Naive thymus-derived CD4-positive, alpha-beta T cell (primary cell): ENCODE measurements at regions not wholly inside any gene's neighbourhood (a gene's known extent, or its start where the extent isn't known, plus 50 kb on each side); places are given as distances from the start of the nearest gene placed in this dataset.

ENCODE experiments used
- ATAC-seq: fragments of 150-1000 bp; cut with Tn5 transposase; 2 replicates; pipeline ENCODE4 v1.10.0; 2021; ENCODE audit warnings: mild to moderate bottlenecking, moderate library complexity
- CTCF ChIA-PET: fragments of 350-600 bp; sonication (Branson Sonifier 250); formaldehyde crosslinking; loops from one replicate; lab custom pipeline; 2021; ENCODE audit warnings: antibody characterized with exemption; lab: Charles Lee
- POLR2A ChIA-PET: fragments of 350-600 bp; sonication (Branson Sonifier 250); formaldehyde crosslinking; loops from one replicate; lab custom pipeline; 2021; ENCODE audit warnings: antibody characterized with exemption, inconsistent platforms; lab: Charles Lee
- DNase-seq, 9 donors: peaks; one replicate each; pipeline versions ENCODE4 v3.0.0 to v3.0.0-alpha.2; 2020 to 2022; ENCODE audit warnings: mixed read lengths in 1 of 9
- H3K27ac ChIP-seq: one replicate; pipeline ENCODE4 v1.7.0; 2013; ENCODE audit warnings: mild to moderate bottlenecking, low read depth, low read length, moderate library complexity
- H3K27me3 ChIP-seq, 2 donors: one replicate each; pipeline ENCODE4 v1.7.0; 2013; ENCODE audit warnings: low read length in 2 of 2, mild to moderate bottlenecking in 2 of 2, moderate library complexity in 2 of 2; ENCODE audit not compliant: control insufficient read depth in 2 of 2, insufficient read depth in 2 of 2
- H3K36me3 ChIP-seq, 3 experiments: 1 replicate in 2 of 3; 2 replicates in 1 of 3; pipeline ENCODE4 v1.7.0; 2013; ENCODE audit warnings: low read length in 3 of 3, mild to moderate bottlenecking in 3 of 3, moderate library complexity in 1 of 3; ENCODE audit not compliant: insufficient read depth in 3 of 3, control insufficient read depth in 2 of 3
- H3K4me1 ChIP-seq, 2 donors: one replicate each; pipeline ENCODE4 v1.7.0; 2013; ENCODE audit warnings: low read length in 2 of 2, mild to moderate bottlenecking in 2 of 2, moderate library complexity in 1 of 2; ENCODE audit not compliant: control insufficient read depth in 2 of 2, insufficient read depth in 2 of 2
- H3K4me3 ChIP-seq: 2 replicates; pipeline ENCODE4 v1.7.0; 2013; ENCODE audit warnings: mild to moderate bottlenecking, low read length
- H3K9me3 ChIP-seq, 3 experiments: 1 replicate in 2 of 3; 2 replicates in 1 of 3; pipeline ENCODE4 v1.7.0; 2013; ENCODE audit warnings: low read length in 3 of 3; ENCODE audit not compliant: control insufficient read depth in 2 of 3
- H3K27ac Mint-ChIP-seq, 9 donors: one replicate each; pipeline ENCODE4 v1.8.0; 2020 to 2022; ENCODE audit warnings: mixed read lengths in 9 of 9, mild to moderate bottlenecking in 8 of 9, moderate library complexity in 5 of 9, inconsistent platforms in 2 of 9
- H3K27me3 Mint-ChIP-seq, 5 donors: one replicate each; pipeline ENCODE4 v1.8.0; 2021 to 2022; ENCODE audit warnings: mixed read lengths in 5 of 5, mild to moderate bottlenecking in 1 of 5
- H3K36me3 Mint-ChIP-seq, 5 donors: one replicate each; pipeline ENCODE4 v1.8.0; 2020 to 2022; ENCODE audit warnings: mixed read lengths in 5 of 5, mild to moderate bottlenecking in 3 of 5, inconsistent platforms in 1 of 5
- H3K4me1 Mint-ChIP-seq, 7 donors: one replicate each; pipeline ENCODE4 v1.8.0; 2020 to 2022; ENCODE audit warnings: mixed read lengths in 7 of 7, mild to moderate bottlenecking in 3 of 7, inconsistent platforms in 1 of 7
- H3K4me3 Mint-ChIP-seq, 10 donors: one replicate each; pipeline ENCODE4 v1.8.0; 2020 to 2022; ENCODE audit warnings: mild to moderate bottlenecking in 10 of 10, mixed read lengths in 10 of 10, moderate library complexity in 6 of 10, inconsistent platforms in 2 of 10
- H3K9me3 Mint-ChIP-seq, 11 donors: one replicate each; pipeline ENCODE4 v1.8.0; 2020 to 2022; ENCODE audit warnings: mixed read lengths in 11 of 11, mild to moderate bottlenecking in 4 of 11, inconsistent platforms in 1 of 11, moderate library complexity in 1 of 11
- intact Hi-C, 2 donors: fragments of 100-400 bp; cut with micrococcal nuclease; formaldehyde crosslinking; loops; one replicate each; pipeline ENCODE4 v1.15.1; 2023

DNA sequence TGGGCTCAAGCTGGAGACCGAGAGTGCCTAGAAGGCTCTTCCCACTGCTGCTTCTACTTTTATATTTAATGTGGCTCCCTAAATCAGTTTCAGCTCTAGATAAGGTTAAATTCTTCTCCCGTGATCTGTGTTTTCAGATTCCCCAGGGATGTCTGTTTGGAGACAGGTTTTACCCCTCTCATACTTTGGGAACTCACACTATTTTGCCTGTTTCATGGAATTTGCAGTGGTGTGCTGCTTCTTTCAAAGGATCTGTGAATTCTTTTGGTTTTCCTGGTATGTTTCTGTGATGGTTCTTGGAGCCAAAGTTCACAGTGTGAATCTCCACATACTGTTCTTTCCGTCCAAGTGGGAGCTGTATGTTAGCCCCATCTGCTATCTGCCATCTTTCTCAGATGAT lies 238.3 kb upstream of the SLITRK3 start:
- POLR2A ChIA-PET: no interaction called here
- Mint-ChIP-seq H3K27ac (no peak overlapping the region), H3K4me3 (no peak overlapping the region), H3K9me3 (peaks cover 0 to 33% (median 23%) of the 10 kb centered on the region in 11 donors), H3K36me3 (no peaks in the 10 kb centered on the region), H3K27me3 (peaks cover 0 to 6% (median 0%) of the 10 kb centered on the region in 5 donors), H3K4me1 (no peaks in the 10 kb centered on the region)
- no peaks in the 10 kb centered on the region for H3K27me3 ChIP-seq
- intact Hi-C loops: no loop called here
- ATAC-seq: no peak
- no peak for DNase-seq
- no peaks in the 10 kb centered on the region for H3K36me3 ChIP-seq
- H3K9me3 ChIP-seq: peaks cover 0 to 3% (median 0%) of the 10 kb centered on the region in 3 experiments
- no peaks in the 10 kb centered on the region for H3K4me1 ChIP-seq
- H3K27ac ChIP-seq: no peak overlapping the region
- CTCF ChIA-PET: no interaction called here
- H3K4me3 ChIP-seq: no peak overlapping the region

DNA sequence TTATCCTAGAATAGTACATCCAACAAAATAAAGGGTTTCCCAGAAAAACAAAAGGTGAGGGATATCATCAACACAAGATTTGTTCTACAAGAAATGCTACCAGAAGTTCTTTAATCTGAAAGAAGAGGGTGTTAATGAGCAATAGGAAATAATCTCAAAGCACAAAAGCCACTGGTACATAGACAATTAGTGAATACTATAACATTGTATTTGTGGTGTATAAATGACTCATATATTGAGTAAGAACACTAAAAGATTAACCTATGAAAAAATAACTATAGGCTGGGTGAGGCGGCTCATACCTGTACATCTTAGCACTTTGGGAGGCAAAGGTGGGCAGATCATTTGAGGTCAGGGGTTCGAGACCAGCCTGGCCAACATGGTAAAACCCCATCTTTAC lies 210.2 kb upstream of the SLITRK3 start:
- H3K27ac ChIP-seq: no peak overlapping the region
- Mint-ChIP-seq H3K9me3 (peaks cover 0 to 19% (median 2%) of the 10 kb centered on the region in 11 donors), H3K27me3 (no peaks in the 10 kb centered on the region), H3K27ac (no peak overlapping the region), H3K36me3 (no peaks in the 10 kb centered on the region), H3K4me1 (no peaks in the 10 kb centered on the region), H3K4me3 (no peak overlapping the region)
- DNase-seq: no peak
- H3K4me3 ChIP-seq: no peak overlapping the region
- H3K9me3 ChIP-seq: no peaks in the 10 kb centered on the region
- H3K27me3 ChIP-seq: no peaks in the 10 kb centered on the region
- POLR2A ChIA-PET: no interaction called here
- intact Hi-C loops: no loop called here
- H3K36me3 ChIP-seq: no peaks in the 10 kb centered on the region
- no peaks in the 10 kb centered on the region for H3K4me1 ChIP-seq
- ATAC-seq: no peak
- CTCF ChIA-PET: no interaction called here

DNA sequence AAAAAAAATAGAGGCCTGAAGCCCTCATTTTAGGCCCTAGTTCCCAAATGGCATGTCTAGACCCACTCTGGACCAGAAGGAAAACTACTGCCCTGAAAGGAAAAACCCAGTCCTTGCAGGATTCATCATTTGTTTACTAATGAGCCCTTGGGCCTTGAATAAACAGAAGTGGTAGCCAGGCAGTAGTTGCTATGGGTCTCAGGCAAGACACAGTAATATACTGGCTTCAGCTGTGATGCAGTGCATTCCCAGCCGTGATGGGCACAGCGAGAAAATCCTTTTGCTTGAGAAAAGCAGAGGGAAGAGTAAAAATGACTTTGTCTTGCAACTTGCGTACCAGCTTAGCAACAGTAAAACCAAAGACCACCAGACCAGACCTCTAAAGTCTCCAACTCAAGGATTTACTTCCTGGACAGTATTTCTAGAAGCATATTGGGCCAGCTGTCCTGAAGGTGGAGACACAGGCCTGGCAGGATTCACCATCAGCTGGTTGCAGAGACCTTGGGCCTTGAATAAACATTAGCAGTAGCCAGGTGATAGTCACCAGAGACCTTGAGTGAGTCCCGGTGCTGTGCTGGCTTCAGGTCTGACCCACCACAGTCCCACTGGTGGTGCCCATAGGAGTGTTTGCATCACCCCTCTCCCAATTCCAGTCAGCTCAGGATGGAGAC lies 208.3 kb upstream of the SLITRK3 start:
- CTCF ChIA-PET: no interaction called here
- POLR2A ChIA-PET: no interaction called here
- H3K27me3 Mint-ChIP-seq: no peaks in the 10 kb centered on the region

DNA sequence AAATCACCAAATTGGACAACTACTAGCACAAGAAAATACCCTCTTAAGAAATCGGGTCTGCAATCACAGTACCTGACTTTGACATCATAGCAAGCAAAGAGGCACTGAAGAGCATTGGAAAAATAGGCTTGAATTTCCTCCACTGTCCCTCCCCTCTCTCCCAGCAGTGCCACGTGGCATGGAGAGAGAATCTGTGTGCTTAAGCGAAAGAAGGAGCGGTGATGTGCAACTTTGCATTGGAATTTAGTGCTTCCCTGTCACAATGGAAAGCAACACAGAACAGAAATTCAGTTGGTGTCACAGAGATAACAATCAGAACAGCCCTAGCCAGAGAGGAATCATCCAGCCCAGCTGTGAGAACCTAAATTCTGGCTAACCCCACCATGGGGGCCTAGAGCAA lies 207.5 kb upstream of the SLITRK3 start:
- Histone ChIP-seq H3K4me1 (no peaks in the 10 kb centered on the region), H3K36me3 (no peaks in the 10 kb centered on the region), H3K9me3 (no peaks in the 10 kb centered on the region), H3K4me3 (no peak overlapping the region), H3K27ac (no peak overlapping the region), H3K27me3 (no peaks in the 10 kb centered on the region)
- POLR2A ChIA-PET: no interaction called here
- CTCF ChIA-PET: no interaction called here
- no peaks in the 10 kb centered on the region for H3K4me1 Mint-ChIP-seq
- no peak overlapping the region for H3K27ac Mint-ChIP-seq
- ATAC-seq (no peak), DNase-seq (no peak)
- peaks cover 0 to 15% (median 2%) of the 10 kb centered on the region in 11 donors for H3K9me3 Mint-ChIP-seq
- no peak overlapping the region for H3K4me3 Mint-ChIP-seq
- H3K27me3 Mint-ChIP-seq: no peaks in the 10 kb centered on the region
- H3K36me3 Mint-ChIP-seq: no peaks in the 10 kb centered on the region
- intact Hi-C loops: no loop called here

More for the DNA sequence above, 208.3 kb upstream of the SLITRK3 start:
- ATAC-seq (no peak), DNase-seq (no peak)
- H3K9me3 ChIP-seq: no peaks in the 10 kb centered on the region
- H3K36me3 Mint-ChIP-seq: no peaks in the 10 kb centered on the region
- H3K9me3 Mint-ChIP-seq: peaks cover 0 to 15% (median 2%) of the 10 kb centered on the region in 11 donors
- intact Hi-C loops: no loop called here
- H3K4me1 ChIP-seq: no peaks in the 10 kb centered on the region
- no peak overlapping the region for H3K4me3 ChIP-seq
- no peaks in the 10 kb centered on the region for H3K27me3 ChIP-seq
- H3K4me1 Mint-ChIP-seq: no peaks in the 10 kb centered on the region
- H3K27ac ChIP-seq: no peak overlapping the region
- no peak overlapping the region for H3K27ac Mint-ChIP-seq
- no peaks in the 10 kb centered on the region for H3K36me3 ChIP-seq
- H3K4me3 Mint-ChIP-seq: no peak overlapping the region

DNA sequence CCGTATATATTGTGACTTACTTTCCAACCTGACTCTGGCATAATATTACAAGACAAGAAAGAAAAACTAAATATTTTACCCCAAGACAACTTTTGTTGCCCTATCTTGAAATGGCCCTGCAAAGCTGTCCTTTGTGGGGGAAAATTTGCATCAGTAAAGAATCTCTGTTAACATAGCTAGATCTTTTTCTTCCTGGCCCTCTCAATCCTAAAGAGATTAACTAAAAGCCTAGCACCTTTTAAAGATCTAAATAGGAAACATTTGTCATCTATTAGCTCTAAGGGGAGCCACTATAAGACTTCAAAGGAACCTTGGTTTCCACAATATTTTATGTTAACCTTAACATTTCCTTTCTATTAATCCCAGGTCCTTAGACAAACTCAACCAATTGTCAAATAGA lies 199.0 kb upstream of the SLITRK3 start:
- DNase-seq (no peak), ATAC-seq (no peak)
- no peaks in the 10 kb centered on the region for H3K9me3 ChIP-seq
- intact Hi-C loops: no loop called here
- H3K9me3 Mint-ChIP-seq: peaks cover 0 to 13% (median 5%) of the 10 kb centered on the region in 11 donors
- no peak overlapping the region for H3K27ac ChIP-seq
- CTCF ChIA-PET: no interaction called here
- no peaks in the 10 kb centered on the region for H3K27me3 ChIP-seq
- H3K27ac Mint-ChIP-seq: no peak overlapping the region
- no peaks in the 10 kb centered on the region for H3K4me1 ChIP-seq
- no peaks in the 10 kb centered on the region for H3K4me1 Mint-ChIP-seq
- H3K27me3 Mint-ChIP-seq: no peaks in the 10 kb centered on the region
- no peak overlapping the region for H3K4me3 ChIP-seq
- H3K36me3 ChIP-seq: no peaks in the 10 kb centered on the region
- H3K4me3 Mint-ChIP-seq: no peak overlapping the region
- POLR2A ChIA-PET: no interaction called here
- no peaks in the 10 kb centered on the region for H3K36me3 Mint-ChIP-seq

DNA sequence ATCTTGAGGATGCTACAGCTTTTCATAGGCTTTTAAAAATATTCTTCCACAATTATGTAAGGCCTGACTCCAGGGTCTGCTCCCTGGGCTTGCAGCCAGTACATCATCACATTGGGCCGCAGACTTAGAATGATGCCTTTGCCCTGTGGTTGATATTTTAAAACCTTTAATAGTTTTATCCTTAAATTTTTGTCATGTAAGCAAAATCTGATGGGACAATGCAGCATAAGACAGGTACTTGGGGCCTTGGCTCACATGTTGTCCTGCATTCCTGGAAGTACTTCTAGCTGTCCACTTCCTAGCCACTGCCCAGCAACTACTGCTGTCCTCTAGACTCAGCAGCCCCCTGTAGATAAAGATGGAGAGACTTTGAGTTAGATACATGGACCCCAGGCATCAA lies 197.3 kb upstream of the SLITRK3 start:
- Mint-ChIP-seq H3K4me1 (no peaks in the 10 kb centered on the region), H3K27ac (no peak overlapping the region), H3K4me3 (no peak overlapping the region), H3K27me3 (no peaks in the 10 kb centered on the region), H3K36me3 (no peaks in the 10 kb centered on the region), H3K9me3 (peaks cover 0 to 20% (median 5%) of the 10 kb centered on the region in 11 donors)
- ATAC-seq (no peak), DNase-seq (no peak)
- Histone ChIP-seq H3K27ac (no peak overlapping the region), H3K27me3 (no peaks in the 10 kb centered on the region), H3K4me3 (no peak overlapping the region), H3K36me3 (no peaks in the 10 kb centered on the region), H3K4me1 (no peaks in the 10 kb centered on the region), H3K9me3 (no peaks in the 10 kb centered on the region)
- ChIA-PET CTCF (no interaction called here), POLR2A (no interaction called here)
- intact Hi-C loops: no loop called here

DNA sequence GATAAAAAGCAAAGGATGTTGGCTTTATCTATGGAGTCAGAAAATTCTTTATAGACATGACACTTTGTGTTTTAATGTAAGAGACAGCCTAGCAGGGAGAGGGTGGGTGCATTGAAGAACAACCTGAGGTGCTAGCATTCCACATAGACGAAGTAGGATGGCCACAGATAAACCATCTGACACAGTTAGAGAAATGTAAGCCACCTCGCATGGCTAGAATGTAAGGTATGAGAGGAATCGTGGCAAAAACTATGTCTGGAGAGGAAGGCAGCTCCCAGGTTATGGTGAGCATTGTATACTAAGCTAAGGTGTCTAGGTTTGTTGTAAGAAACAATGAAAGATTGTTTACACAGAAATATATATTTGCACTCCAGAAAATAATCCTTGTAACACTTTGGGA lies 194.0 kb upstream of the SLITRK3 start:
- no peaks in the 10 kb centered on the region for H3K4me1 Mint-ChIP-seq
- no peaks in the 10 kb centered on the region for H3K27me3 Mint-ChIP-seq
- ATAC-seq: no peak
- no peaks in the 10 kb centered on the region for H3K36me3 Mint-ChIP-seq
- CTCF ChIA-PET: no interaction called here
- H3K36me3 ChIP-seq: no peaks in the 10 kb centered on the region
- no peak overlapping the region for H3K27ac Mint-ChIP-seq
- no peaks in the 10 kb centered on the region for H3K9me3 ChIP-seq
- no peak overlapping the region for H3K4me3 Mint-ChIP-seq
- H3K27me3 ChIP-seq: no peaks in the 10 kb centered on the region
- POLR2A ChIA-PET: no interaction called here
- no peak overlapping the region for H3K27ac ChIP-seq
- H3K9me3 Mint-ChIP-seq: peaks cover 0 to 21% (median 3%) of the 10 kb centered on the region in 11 donors
- H3K4me1 ChIP-seq: no peaks in the 10 kb centered on the region
- H3K4me3 ChIP-seq: no peak overlapping the region
- no peak for DNase-seq
- intact Hi-C loops: no loop called here
